MM.1S (cell line): ENCODE measurements at regions not wholly inside any gene's neighbourhood (a gene's known extent, or its start where the extent isn't known, plus 50 kb on each side); places are given as distances from the start of the nearest gene placed in this dataset.

ENCODE experiments used
- DNase-seq: peaks from one replicate; pipeline ENCODE4 v3.0.0-alpha.2; 2015
- H2AFZ ChIP-seq: fragments of 300-600 bp; sonication (generic); 2 replicates; pipeline ENCODE4 v1.6.0; 2016; ENCODE audit warnings: antibody characterized with exemption, low read length
- H3F3A ChIP-seq: fragments of 300-600 bp; sonication (generic); 2 replicates; pipeline ENCODE4 v1.6.1; 2016; ENCODE audit warnings: mild to moderate bottlenecking, antibody characterized with exemption, low read length, moderate library complexity, mixed read lengths; ENCODE audit not compliant: insufficient read depth
- H3K27ac ChIP-seq: fragments of 300-600 bp; sonication (generic); 2 replicates; pipeline ENCODE4 v1.5.1; 2016; ENCODE audit warnings: mild to moderate bottlenecking, low read length
- H3K27me3 ChIP-seq: fragments of 300-600 bp; sonication (generic); replicated peaks from 2 replicates; pipeline ENCODE4 v1.6.0; 2016; ENCODE audit warnings: low read length; ENCODE audit not compliant: insufficient read depth
- H3K36me3 ChIP-seq: fragments of 300-600 bp; sonication (generic); replicated peaks from 2 replicates; pipeline ENCODE4 v1.6.1; 2016; ENCODE audit warnings: mild to moderate bottlenecking, low read length, mixed read lengths; ENCODE audit not compliant: insufficient read depth
- H3K4me1 ChIP-seq: fragments of 300-600 bp; sonication (generic); 2 replicates; pipeline ENCODE4 v1.6.1; 2016; ENCODE audit warnings: low read length, mixed read lengths
- H3K4me2 ChIP-seq: fragments of 300-600 bp; sonication (generic); 2 replicates; pipeline ENCODE4 v1.6.0; 2016; ENCODE audit warnings: low read depth, low read length
- H3K4me3 ChIP-seq: fragments of 300-600 bp; sonication (generic); 2 replicates; pipeline ENCODE4 v1.5.1; 2016; ENCODE audit warnings: low read length, mixed read lengths
- H3K79me2 ChIP-seq: fragments of 300-600 bp; sonication (generic); 2 replicates; pipeline ENCODE4 v1.6.1; 2016; ENCODE audit warnings: mixed run types, low read length, mixed read lengths
- H3K9ac ChIP-seq: fragments of 300-600 bp; sonication (generic); 2 replicates; pipeline ENCODE4 v1.6.1; 2016; ENCODE audit warnings: low read length, mixed read lengths
- H3K9me2 ChIP-seq: fragments of 300-600 bp; sonication (generic); replicated peaks from 2 replicates; pipeline ENCODE4 v1.6.1; 2016; ENCODE audit warnings: mild to moderate bottlenecking, low read length, mixed read lengths; ENCODE audit not compliant: insufficient read depth
- H3K9me3 ChIP-seq: fragments of 300-600 bp; sonication (generic); replicated peaks from 2 replicates; pipeline ENCODE4 v1.6.1; 2016; ENCODE audit warnings: mild to moderate bottlenecking, low read length, mixed read lengths; ENCODE audit not compliant: insufficient read depth
- H4K20me1 ChIP-seq: fragments of 300-600 bp; sonication (generic); 2 replicates; pipeline ENCODE4 v1.6.1; 2016; ENCODE audit warnings: mild to moderate bottlenecking, low read length, moderate library complexity, mixed read lengths; ENCODE audit not compliant: insufficient read depth
- CTCF ChIP-seq: fragments of 300-600 bp; sonication (generic); IDR thresholded peaks from 2 replicates; pipeline ENCODE4 v1.5.1; 2016; ENCODE audit warnings: antibody characterized with exemption, low read length, mixed read lengths
- EZH2 ChIP-seq: fragments of 300-600 bp; sonication (generic); optimal IDR thresholded peaks from 2 replicates; pipeline ENCODE3; 2017; ENCODE audit warnings: low read depth, mild to moderate bottlenecking, antibody characterized with exemption, low read length, mixed read lengths
- EZH2phosphoT487 ChIP-seq: fragments of 300-600 bp; sonication (generic); IDR thresholded peaks from 2 replicates; pipeline ENCODE4 v1.6.1; 2018; ENCODE audit warnings: antibody characterized with exemption, low read length

GRCh38 chr18:76730901-76731300 is 91.5 kb upstream of the ZNF236 start:
- no peak overlapping the region for H2AFZ ChIP-seq

GRCh38 chr18:76727589-76727988 is 94.8 kb upstream of the ZNF236 start:
- no peak overlapping the region for H2AFZ ChIP-seq
- H3K79me2 ChIP-seq = no peaks in the 10 kb centered on the region
- no peaks in the 10 kb centered on the region for H3F3A ChIP-seq
- no peak overlapping the region for H3K4me2 ChIP-seq
- H3K4me1 ChIP-seq = no peaks in the 10 kb centered on the region
- no peaks in the 10 kb centered on the region for H3K36me3 ChIP-seq
- H4K20me1 ChIP-seq = no peaks in the 10 kb centered on the region
- H3K4me3 ChIP-seq = no peak overlapping the region
- no peak overlapping the region for H3K27ac ChIP-seq
- H3K9me3 ChIP-seq = no peaks in the 10 kb centered on the region
- H3K27me3 ChIP-seq = no peaks in the 10 kb centered on the region
- no peaks in the 10 kb centered on the region for H3K9me2 ChIP-seq
- no peak for DNase-seq
- TF ChIP-seq CTCF (no peak), EZH2phosphoT487 (no peak), EZH2 (no peak)
- H3K9ac ChIP-seq = no peak overlapping the region

More at GRCh38 chr18:76730901-76731300, 91.5 kb upstream of the ZNF236 start:
- Histone ChIP-seq H3K27me3 (no peaks in the 10 kb centered on the region), H3K36me3 (no peaks in the 10 kb centered on the region), H3K9me2 (no peaks in the 10 kb centered on the region), H3K9ac (no peak overlapping the region), H3F3A (no peaks in the 10 kb centered on the region), H3K4me3 (no peak overlapping the region), H3K4me2 (no peak overlapping the region), H3K9me3 (no peaks in the 10 kb centered on the region), H3K79me2 (no peaks in the 10 kb centered on the region), H3K27ac (no peak overlapping the region), H4K20me1 (no peaks in the 10 kb centered on the region), H3K4me1 (no peaks in the 10 kb centered on the region)
- DNase-seq = no peak
- TF ChIP-seq EZH2phosphoT487 = no peak
- no peak for TF ChIP-seq CTCF
- TF ChIP-seq EZH2 = no peak

GRCh38 chr18:76725445-76725844 is 96.9 kb upstream of the ZNF236 start:
- DNase-seq = no peak
- H3K4me1 ChIP-seq = no peaks in the 10 kb centered on the region
- no peaks in the 10 kb centered on the region for H3K36me3 ChIP-seq
- no peak overlapping the region for H3K4me3 ChIP-seq
- no peaks in the 10 kb centered on the region for H3F3A ChIP-seq
- H3K79me2 ChIP-seq = no peaks in the 10 kb centered on the region
- no peak overlapping the region for H3K4me2 ChIP-seq
- no peak for TF ChIP-seq CTCF
- no peak for TF ChIP-seq EZH2
- no peak for TF ChIP-seq EZH2phosphoT487
- H2AFZ ChIP-seq = no peak overlapping the region
- H4K20me1 ChIP-seq = no peaks in the 10 kb centered on the region
- H3K9me2 ChIP-seq = no peaks in the 10 kb centered on the region
- H3K9ac ChIP-seq = no peak overlapping the region
- no peaks in the 10 kb centered on the region for H3K9me3 ChIP-seq
- no peaks in the 10 kb centered on the region for H3K27me3 ChIP-seq
- H3K27ac ChIP-seq = no peak overlapping the region
